HG02571 (cell line): ENCODE measurements at regions not wholly inside any gene's neighbourhood (a gene's known extent, or its start where the extent isn't known, plus 50 kb on each side); places are given as distances from the start of the nearest gene placed in this dataset.

Experiments
- ATAC-seq: cut with Tn5 transposase; IDR thresholded peaks from one replicate; pipeline ENCODE4 v1.9.1; 2021; ENCODE audit warnings: mild to moderate bottlenecking, moderate library complexity; ENCODE audit not compliant: unreplicated experiment

DNA sequence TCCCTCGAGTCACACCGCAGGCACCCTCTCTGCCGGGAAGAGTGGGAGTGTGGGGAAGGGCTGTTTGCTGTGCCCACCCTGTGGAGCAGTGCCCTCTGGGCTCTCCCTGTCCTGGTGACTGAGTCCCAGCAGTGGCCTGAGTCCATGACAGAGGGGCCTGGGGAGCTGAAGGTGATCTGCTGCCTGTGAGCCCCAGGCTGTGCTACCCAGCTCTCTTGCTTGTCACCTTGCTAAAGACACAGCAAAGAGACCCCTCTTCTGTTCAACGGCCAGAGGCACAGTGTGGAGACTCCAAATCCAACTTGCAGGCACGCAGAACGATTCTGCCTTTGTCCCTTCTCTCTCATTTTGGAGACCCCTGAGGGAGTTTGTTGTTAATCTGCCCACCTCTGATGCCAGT lies 232.6 kb downstream of the OPA1 start:
- ATAC-seq: no peak

DNA sequence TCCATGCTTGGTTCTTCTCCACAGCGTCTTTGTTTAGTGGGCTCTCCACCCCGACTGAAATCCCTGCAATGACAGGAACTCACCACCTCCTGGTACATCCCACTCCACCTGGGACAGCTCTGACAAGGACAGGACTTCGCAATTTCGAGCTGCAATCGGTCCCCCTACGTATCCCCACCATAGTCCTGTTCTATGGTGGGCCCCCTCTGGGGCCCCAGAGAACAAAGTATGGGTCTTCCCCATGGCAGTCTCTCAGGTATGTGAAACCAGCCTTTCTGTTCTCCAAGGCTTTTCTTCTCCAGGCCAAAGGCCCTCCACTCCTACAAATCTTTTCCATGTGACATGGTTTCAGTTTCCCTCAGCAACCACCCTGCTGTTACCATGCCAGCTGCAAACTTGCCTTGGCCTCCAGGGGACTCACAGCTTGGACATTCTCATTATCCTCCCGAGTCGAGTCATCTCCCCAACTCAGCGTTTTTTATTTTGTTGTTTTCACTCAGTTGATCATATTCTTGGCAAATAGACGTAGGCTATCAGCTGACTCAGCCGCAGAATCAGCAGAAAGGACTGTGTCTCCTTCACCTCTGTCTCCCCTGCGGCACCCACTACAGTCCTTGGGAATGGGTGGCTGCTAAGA lies 233.3 kb downstream of the OPA1 start:
- no peak for ATAC-seq

DNA sequence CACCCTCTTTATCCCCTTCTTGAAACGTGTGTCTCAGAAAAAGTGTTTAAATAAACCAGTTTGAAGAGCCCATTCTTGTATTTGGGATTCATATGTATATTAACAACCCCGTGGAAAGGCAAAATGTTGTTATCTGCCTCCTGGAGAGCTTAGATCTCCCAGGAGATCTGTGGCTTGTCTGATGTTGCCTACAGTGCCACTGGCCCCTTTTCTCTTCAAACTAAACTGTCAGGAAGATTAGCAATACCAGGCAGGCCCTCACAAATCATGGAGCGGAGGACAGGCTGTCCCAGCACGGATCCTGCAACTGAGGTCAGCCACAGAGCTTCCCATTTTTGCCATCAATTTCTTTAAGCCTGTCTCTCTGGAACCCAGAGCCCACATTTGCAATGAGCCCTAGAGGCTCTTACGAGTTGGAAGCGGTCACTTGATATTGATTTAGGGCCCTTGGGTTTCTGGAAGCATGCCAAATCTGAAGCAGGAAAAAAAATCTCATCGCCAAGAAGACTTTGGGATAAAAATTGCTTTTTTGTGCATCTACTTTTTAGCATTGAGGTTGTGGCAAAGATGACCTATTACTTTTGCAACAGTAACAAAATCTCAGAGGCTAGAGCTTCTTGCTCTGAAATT lies 234.1 kb downstream of the OPA1 start:
- no peak for ATAC-seq

- ATAC-seq: no peak
Observed at GRCh38 chr3:193827871-193828270, 234.9 kb downstream of the OPA1 start.

DNA sequence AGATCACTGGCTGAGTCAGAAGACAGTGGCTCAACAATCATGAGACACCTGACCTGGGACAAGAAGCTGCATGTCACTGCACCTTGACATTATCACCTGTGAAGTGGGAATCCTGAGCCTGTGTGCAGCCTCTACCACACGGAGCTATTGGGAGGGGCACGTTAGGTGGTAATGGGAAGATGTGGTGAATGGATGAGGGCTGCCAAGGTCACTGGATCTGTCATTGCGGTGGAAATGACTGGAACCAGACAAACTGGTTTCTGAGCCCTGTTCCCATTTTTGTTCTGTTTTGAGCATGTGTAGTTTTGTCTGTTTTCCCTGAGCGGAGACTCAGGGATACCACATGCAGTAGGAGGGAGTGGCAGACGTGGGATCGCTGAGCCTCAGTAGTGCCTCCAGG lies 235.5 kb downstream of the OPA1 start:
- no peak for ATAC-seq

DNA sequence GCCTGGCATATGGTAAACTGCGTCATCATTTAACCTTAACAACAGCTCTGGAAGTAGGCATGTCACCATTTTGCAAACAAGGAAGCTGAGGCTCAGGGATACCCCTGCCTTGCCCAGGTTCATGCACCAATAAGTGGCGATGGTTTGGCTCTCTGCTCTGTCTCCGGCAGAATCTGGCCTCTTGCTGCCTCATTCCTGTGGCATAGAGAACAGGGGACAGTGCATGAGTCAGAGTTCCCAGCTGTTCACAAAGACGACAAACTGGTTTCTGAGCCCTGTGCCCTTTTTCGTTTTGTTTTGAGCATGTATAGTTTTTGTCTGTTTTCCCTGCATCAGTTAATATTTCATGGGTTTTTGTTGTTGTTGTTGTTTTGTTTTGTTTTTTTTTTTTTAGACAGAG lies 236.8 kb downstream of the OPA1 start:
- ATAC-seq: no peak

- no peak for ATAC-seq
Observed at GRCh38 chr3:193830791-193831191, 237.8 kb downstream of the OPA1 start.

DNA sequence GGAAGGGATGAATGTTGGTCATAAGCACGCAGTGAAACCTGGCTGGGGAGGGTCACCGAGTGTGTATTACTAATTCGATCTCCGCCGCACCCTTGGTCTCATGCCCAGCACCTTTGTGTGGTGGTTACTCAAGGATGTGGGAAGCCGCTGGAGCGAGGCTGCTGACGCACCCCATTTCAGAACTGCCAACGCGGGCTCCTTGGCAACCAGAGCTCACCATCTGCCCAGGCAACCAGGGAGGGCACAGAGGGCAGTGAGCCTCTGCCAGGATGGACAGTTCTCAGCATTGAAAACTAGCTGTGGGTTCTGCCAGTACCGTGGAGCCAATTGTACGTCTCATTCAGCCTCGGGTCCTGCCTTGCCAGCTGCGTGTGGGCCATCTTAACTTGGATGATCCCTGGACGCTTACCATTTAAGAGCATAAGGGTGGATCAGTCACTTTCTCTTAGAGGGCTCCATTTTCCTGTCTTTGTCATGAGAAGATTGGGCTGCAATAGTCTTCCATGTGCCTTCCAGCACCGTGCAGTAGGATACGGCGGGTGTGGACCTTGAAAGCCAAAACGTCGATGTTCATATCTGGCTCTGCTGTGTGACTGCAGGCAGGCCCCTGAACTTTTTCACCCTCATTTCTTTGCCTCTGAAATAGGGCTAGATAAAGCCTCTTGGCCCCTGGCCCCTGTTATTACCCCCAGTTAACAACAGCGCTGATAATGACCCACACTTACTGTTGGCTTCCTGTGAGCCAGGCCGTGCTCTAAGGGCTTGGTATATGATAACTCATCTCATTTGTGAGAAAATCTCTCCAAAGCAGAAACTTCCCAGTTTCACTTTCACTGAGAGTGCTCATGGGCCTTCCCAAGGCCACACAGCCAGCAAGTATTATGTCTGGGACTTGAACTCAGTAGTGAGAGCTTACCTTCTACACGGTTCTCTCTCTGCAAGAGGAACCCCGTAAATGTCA lies 238.8 kb downstream of the OPA1 start:
- no peak for ATAC-seq

DNA sequence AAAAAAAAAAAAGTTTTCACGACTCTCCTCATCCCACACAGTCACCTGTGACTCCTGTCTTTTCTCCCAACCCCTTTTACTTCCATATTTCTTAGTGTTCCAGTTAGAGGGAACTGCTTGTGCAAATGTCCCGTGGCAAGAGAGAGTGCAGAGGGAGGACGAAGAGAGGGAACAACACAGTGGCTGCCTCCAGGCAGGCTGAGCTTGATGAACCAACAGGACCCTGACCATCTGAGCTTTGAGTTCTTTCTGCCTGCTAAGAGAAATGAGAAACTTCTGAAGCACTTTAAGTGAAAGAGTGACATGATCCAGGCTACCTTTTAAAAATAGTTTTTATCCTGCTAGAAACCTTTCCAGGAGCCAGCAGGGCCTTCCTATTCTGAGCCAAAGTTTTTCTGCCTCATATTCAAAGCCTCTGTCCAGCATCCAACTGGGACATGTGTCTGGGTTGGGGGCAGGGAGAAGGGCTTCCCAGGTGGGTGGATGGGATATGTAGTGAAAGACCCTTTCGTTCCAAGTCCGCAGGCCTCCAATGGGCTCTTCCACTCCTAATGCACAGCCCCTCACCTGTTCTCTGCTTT lies 239.9 kb downstream of the OPA1 start:
- no peak for ATAC-seq

- ATAC-seq: no peak
Observed at GRCh38 chr3:193833592-193833991, 240.6 kb downstream of the OPA1 start.

DNA sequence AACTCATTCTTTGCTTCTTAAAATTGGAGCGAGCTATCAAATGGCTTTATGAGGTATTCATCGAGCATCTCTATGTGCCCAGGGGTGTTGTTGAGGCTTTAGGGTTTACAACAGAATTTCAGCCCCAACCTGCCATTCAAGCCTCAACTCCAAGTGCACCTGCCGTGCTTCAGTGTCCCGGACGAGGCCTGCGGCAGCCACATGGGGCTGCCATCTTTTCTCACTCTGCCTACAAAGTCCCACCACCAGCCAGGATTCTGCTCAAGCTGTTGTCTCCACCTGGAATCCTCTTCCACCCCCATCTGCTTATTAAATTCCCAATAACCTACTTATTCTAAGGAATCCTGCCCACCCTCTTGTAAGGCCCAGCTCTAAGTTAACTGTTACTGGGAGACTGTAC lies 242.4 kb downstream of the OPA1 start:
- ATAC-seq: no peak

- no peak for ATAC-seq
Observed at GRCh38 chr3:193836511-193836910, 243.5 kb downstream of the OPA1 start.

GRCh38 chr3:193836918-193837317 lies 243.9 kb downstream of the OPA1 start:
- ATAC-seq: no peak

DNA sequence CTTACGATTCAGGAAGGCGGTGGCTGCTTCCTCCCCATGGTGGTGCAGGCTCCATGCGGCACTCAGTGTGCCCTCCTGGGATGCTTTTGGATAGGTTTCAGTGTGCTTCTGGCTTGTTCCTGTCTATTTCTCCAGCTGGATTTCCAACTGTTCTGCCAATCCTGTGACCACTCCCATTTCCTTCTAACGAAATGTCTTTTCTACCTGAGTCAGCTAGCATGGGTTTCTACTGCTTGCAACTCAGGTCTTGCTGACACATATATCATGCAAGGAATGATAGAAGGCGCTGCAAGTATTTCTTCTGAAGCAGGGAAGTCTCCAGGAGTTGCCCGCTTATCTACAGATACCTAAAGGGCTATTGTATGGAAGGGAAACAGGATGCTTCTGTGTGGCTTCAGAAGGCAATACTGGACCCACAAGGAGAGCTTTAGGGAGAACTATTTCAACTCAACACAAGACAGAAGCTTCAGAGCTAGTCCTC lies 244.4 kb downstream of the OPA1 start:
- no peak for ATAC-seq

- ATAC-seq: no peak
Observed at GRCh38 chr3:193840111-193840641, 247.2 kb downstream of the OPA1 start.

DNA sequence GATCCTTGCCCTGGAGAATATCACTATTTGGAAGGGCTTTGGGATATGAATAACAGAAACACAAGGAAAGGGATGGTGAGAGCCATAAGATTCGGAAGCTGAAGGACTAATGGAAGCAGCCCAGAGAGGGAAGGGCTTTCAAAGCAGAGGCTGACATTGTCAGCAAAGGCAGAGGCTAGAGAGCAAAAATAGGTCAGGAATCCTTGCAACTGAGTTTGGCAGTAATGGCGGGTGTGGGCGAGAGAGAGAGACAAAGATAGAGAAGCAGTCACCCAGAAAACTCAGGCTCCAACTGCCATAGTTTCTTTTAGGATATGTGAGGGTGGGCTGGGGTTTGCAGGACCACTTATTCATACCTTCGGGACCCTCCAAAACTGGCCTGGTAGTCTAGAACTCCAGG lies 248.6 kb downstream of the OPA1 start:
- no peak for ATAC-seq

DNA sequence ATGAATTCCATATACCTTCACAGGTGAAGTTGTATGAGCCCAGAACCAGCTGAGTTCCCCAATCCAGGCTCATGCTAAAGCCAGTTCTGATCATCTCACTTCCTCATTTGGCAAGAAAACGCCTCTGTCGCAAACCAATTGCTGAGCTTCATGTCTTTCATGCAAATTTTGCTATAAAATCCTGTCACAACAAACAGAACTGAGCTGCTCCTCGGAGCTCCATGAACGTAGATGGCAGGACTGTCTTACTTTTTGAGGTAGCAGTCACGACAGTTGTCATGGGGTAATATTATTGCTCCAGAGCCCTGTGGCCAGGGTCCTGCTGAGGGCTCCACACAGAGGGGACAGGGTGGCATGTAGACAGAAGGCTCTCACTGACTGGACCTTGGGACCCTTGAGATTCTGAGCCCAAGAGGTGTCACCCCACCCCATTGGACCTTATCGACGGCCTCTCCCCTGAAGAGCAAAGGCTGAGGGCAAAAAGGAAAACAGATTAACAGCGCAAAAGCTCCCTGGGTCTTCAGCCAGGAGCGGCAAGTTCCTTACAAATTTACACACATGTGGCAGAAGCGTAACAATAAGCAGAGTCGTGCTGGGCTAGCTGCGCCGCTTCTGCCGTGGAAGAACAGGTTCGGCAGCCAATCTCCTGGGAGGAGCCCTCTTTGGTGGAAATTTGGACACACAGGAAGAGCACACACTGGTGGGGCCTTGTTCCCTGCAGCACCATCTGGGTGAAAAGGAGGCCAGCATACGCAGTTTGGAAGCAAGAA lies 249.2 kb downstream of the OPA1 start:
- no peak for ATAC-seq

DNA sequence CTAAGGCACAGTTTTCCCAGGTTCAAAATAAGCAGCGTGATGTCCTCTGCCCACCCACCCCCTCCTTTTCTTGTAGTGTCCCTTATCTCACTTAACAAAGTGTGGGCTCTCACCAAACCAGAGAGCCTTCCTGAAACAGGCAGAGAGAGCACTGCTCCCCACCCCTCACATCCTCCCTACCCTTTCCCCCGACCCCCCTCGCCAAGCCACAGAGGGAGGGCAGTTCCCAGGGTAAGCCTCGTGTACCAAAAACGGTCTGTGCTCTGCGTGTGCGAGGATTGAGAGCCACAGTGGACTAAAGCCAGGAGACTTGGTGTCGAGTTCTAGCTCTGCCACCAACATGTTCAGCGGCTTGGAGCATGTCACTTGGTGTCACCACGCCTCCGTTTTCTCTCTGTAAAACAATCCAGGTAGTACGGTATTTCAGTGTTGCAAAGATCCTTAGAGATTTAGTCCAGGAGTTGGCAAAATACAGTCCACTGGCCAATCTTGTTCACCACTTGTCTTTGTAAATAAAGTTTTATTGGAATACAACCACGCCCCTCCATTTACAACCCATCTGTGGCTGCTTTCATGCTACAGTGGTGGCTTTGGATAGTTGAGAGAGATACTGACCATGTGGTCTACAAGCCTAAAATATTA lies 249.9 kb downstream of the OPA1 start:
- ATAC-seq: no peak

GRCh38 chr3:193843474-193844301 lies 250.7 kb downstream of the OPA1 start:
- no peak for ATAC-seq
